ENCODE measurements at regions not wholly inside any gene's neighbourhood (a gene's known extent, or its start where the extent isn't known, plus 50 kb on each side); places are given as distances from the start of the nearest gene placed in this dataset.
"Not testable (repeated sequence)": the region's sequence is repeated elsewhere in the genome, so short reads cannot be mapped to it uniquely, and the experiment has no call there.

DNA sequence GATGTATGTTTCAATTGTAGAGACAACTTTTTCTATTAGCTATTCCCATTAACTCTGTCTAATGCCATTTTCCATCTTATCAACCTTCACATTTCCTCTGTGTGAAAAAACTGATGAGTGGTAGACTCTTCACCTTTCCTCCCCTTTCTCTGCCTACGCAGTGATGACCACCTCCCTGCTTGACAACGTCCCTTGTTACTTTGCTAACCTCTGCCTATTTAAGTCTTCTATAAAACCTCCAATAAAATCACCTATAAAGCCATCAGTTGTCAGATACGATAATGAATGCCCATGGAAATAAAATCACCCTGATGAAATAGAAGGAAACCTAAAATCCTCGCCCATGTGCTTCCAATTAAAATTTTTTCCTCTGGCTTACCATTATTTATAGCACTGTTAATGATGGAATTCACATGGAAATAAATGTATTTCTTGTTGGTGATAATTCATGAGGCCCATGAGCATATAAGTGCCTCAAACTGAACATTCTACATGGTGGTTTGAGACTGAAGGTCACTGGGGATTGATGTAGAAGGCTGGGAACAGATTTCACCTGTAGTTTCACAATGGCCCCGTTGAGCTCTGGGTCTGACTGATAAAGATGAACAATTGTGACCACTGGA, 1454.0 kb upstream of the SEL1L start:
- no peak for DNase-seq (ENCODE audit: low read depth)

DNA sequence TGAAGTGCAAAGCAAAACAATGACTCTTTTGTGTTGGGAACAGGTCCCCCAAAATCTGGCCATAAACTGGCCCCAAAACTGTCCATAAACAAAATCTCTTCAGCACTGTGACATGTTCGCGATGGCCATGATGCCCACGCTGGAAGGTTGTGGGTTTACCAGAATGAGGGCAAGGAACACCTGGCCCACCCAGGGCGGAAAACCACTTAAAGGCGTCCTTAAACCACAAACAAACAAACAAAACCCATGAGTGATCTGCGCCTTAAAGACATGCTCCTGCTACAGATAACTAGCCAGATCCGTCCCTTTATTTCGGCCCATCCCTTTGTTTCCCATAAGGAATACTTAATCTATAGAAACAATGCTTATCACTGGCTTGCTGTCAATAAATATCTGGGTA, 1460.9 kb upstream of the SEL1L start:
- DNase-seq (ENCODE audit: low read depth) = not testable (repeated sequence)

DNA sequence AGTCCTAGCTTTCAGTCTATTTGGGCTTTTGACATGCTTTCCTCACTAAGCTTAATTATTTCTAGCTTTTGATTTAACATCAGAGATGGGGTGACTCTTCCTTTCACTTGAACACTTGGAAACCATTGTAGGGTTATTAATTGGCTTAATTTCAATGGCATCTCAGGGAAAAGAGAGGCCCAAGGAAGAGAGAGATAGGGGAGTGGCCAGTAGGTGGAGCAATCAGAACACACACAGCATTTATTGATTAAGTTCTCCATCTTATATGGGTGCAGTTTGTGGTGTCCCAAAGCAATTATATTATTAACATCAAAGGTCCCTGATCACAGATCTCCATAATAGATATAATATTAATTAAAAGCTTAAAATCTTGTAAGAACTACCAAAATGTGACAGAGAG, 1466.1 kb upstream of the SEL1L start:
- DNase-seq (ENCODE audit: low read depth) = no peak

DNA sequence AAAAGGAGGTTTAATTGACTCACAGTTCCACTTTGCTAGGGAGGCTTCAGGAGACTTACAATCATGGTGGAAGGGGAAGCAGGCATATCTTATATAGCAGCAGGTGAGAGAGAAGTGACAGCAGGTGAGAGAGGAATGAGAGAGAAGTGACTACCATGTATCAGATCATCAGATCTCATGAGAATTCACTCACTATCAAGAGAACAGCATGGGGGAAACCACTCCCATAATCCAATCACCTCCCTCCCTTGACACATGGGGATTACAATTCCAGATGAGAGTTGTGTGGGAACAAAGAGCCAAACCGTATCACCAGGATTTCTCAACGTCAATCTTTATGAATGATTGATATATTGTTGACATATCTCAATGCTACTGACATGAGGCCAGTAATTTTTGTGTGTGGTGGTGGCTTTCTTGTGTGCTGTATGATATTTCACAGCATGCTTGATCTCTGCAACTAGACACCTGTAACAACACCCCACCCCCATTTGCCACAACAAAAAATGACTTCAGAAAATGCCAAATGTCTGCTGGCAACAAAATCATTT, 1470.9 kb upstream of the SEL1L start:
- DNase-seq (ENCODE audit: low read depth) = no peak

DNA sequence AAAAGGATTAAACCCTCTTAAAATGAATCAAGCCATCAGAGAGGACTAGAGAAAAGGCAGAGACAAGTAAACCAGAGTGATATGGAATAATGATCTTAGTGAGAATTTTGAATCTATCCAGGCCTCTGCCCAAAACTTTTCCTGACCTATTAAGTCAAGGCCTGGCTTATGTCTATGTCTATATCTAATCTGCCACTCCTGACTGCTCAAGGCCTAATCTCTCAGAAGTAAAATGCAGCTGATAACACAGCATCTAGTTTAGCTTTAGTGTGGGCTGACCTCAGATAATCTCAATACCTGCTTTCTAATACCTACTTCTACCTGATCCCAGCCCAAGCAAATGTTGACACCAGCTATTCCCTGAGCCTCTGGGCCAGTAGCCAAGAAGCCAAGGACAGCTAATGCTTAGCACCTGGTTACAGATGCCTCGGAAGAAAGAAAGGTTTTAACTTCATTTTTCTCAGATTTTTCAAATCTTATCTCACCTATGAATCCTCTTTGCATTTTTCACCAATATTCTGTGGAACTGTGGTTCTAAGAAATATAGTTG, 1472.5 kb upstream of the SEL1L start:
- no peak for DNase-seq (ENCODE audit: low read depth)

DNA sequence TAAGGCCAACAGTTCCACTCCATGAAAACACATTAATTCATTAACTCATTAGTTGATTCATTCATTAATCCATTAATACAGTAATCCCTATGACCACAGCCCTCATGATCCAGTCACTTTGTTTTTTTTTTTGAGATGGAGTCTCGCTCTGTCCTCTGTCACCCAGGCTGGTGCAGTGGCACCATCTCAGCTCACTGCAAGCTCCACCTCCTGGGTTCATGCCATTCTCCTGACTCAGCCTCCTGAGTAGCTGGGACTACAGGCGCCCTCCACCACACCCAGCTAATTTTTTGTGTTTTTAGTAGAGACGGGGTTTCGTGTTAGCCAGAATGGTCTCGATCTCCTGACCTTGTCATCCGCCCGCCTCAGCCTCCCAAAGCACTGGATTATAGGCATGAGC, 1473.4 kb upstream of the SEL1L start:
- not testable (repeated sequence) for DNase-seq (ENCODE audit: low read depth)

DNA sequence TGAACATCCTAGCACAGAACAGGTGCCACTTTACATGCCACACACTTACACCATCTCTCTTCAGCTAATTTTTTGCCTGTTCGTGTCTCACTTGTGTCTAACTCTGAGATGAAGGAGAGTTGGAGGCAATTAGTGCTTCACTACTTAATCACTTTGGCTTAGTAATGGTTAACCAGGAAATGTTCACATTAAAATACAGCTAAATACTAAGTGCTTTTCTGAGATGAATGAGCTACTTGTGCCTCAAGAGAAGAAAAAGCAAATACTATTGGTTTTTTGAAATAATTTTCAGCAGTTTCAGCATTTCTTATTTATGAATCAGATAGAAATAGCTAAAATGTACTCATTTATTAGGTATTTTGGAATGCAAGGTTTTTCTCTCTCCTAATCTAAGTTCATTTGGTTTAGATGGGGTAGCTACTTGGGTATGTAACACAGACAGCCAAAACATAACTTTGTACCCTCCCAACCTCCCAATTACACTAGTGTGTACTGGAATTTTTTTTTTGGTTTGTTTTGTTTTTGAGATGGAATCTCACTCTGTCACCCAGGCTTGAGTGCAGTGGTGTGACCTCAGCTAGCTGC, 1474.1 kb upstream of the SEL1L start:
- DNase-seq (ENCODE audit: low read depth) = no peak

DNA sequence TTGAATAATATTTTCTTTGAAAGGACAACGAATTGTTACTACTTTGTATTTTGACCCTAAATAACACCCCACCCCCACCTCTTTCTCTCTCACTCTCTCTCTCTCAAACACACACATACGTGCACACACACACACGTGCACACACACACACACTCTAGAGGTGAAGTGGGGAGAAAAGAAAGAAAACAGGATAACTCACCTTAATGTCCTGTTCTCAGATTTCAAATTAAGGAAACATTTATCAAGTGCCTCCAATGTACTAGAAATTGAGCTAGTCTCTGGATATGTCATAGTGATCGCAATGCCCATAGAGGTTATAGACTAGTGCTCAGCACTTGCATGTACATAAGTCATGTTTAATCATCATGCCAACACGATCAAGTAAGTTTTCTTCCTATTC, 1483.6 kb upstream of the SEL1L start:
- no peak for DNase-seq (ENCODE audit: low read depth)

DNA sequence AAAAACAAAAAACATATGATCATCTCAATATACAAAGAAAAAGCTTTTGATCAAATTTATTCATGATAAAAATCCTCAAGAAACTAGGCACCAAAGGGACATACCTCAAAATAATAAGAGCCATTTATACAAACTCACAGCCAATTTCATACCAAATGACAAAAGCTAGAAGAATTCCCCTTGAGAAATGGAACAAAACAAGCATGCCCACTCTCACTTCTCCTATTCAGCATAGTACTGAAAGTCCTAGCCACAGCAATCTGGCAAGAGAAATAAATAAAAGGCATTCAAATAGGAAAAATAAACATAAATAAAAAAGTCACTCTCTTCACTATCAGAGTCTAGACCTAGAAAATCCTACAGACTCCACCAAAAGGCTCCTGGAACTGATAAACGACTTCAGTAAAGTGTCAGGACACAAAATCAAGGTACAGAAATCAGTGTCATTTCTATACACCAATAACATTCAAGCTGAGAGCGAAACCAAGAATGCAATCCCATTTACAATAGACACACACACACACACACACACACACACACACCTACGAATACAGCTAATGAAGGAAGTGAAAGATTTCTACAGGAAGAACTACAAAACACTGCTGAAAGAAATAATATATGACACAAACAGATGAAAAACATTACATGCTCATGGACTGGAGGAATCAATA, 1486.2 kb upstream of the SEL1L start:
- DNase-seq (ENCODE audit: low read depth) = no peak

DNA sequence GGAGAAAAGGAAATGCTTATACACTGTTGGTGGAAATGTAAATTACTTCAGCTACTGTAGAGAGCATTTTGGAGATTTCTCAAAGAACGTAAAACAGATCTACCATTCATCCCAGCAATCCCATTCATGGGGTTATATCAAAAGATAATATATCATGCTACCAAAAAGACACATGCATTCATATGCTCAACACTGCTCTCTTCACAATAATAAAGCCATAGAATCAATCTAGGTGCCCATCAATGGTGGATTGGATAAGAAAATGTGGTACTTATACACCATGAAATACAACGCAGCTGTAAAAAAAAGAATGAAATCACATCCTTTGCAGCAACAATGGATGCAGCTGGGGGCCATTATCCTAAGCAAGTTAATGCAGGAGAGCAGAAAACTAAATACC, 1487.7 kb upstream of the SEL1L start:
- DNase-seq (ENCODE audit: low read depth) = no peak

DNA sequence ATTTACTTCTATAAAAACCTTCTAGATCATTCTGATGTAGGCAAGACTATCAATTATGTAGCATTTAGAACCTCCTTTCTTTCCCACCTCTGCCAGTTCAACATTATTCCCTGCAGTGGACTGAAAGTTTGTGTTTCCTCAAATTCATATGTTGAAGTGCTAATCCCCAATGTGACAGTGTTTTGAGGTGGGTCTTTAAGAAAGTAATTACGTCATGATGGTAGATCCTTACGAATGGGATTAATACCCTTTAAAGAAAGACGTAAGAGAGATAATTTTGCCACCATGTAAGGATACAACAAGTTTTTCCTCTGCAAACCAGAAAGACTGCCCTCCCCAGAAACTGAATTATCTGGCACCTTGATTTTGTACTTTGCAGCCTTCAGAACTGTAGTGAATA, 1489.7 kb upstream of the SEL1L start:
- no peak for DNase-seq (ENCODE audit: low read depth)

DNA sequence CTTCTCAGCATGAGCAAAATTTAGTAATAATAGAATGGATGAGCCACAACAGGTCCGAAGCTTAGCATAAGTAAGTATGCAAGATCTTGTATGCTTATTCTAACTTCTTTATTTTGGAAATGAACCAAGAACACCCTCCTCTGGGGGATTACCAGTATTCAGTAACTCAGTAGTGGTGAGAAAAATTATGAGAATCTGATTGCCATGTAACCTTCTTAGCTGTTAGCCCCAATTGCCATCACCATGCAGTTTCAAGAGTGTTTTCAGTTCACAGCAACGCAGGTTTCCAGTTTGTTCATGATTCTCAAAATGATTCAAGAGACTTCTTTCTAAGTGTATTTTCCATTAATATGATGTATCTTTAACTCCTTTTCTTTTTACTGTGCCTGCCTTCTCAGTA, 1507.6 kb upstream of the SEL1L start:
- no peak for DNase-seq (ENCODE audit: low read depth)

DNA sequence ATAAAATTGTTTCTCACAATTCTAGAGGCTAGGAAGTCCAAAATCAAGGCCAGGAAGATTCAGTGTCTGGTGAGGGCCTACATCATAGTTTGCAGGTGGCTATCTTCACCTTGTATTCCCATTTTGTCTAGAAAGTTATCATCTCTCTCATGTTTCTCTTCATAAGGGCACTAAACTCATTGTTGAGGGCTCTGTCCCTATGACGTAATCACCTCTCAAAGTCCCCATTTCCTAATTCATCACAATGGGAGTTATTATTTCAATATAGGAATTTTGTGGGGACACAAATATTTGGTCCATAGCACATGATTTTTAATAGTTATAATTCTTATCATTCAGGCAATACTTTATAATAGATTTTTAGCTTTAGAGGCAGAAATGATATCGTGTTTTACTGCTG, 1509.2 kb upstream of the SEL1L start:
- no peak for DNase-seq (ENCODE audit: low read depth)

DNA sequence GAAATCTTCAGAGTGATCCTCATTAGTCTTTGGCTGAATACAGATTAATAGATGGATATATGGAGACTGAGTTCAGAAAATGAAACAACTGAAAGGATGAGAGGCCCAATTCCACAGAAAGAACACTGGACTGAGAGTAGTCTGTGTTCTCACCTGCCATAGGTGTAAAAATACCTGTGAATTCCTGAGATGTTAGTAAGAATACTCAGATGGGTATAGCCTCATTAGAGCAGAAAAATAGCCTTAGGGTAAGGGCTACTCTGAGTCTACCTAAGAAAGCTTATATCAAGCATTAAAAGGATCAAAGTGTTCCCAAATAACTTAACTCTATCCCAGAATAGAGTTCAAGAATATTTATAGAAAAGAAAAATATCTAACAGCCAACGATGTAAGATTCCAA, 1510.3 kb upstream of the SEL1L start:
- DNase-seq (ENCODE audit: low read depth) = no peak

DNA sequence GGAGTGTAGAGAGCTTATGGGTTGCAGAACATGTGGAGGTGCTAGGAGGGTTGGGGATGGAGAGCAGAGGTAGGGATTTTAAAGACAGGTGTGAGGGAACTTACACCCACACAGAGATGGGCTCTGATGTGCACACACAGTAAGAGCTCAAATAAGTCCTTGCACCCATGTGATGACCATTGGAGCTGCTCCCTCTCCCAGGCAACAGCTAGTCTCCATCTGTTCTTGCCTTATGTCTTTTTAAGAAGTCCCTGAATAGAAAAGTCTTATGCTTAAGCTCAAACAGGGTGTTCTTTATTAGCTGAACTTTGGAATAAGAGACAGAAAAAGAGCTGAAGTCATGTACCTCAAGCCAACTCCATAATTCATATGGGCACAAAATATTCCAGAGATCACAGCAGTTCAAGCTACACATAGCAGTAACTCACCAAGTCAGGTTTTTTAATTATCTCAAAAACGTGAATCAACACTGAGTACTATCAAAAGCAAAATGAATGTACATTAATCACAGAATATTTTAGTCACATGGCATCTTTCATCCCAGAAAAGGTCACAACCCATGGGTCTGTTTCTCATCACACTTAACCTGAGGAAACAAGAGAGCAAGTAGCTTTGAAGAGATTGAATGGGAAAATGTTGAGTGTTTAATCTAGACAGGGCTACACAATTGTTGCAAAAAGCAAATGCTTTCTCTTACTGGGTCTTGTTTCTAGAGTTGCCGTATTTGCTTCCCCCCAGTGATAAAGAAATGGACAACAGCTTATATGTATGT, 1513.6 kb upstream of the SEL1L start:
- DNase-seq (ENCODE audit: low read depth) = no peak

DNA sequence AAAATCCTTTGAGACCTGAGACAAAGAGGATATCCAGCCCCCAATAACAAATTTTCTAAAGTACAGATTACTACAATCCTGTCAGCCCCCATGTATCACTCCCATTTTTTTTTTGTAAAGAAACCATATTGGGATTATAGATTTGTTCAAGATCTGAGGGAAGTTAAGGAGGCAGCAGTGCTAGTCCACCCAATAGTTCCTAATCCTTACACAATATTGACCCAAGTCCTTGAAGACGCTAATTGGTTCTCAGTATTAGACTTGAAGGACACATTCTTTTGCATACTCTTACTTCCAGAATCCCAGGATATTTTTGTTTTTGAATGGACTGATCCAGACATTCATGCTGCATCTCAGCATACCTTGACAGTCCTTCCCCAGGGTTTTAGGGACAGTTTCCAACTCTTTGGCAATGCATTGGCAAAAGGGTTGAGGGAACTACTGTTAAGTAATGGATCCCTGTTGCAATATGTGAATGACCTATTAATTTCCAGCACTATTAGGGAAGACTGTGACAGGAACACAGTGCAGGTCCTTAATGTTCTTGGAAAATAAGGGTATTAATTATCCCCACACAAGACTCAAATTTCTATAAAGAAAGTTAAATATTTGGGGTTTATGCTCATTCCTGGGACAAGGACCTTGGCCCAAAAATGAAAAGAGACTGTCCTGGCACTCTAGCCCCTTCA, 1519.5 kb upstream of the SEL1L start:
- DNase-seq (ENCODE audit: low read depth) = no peak

DNA sequence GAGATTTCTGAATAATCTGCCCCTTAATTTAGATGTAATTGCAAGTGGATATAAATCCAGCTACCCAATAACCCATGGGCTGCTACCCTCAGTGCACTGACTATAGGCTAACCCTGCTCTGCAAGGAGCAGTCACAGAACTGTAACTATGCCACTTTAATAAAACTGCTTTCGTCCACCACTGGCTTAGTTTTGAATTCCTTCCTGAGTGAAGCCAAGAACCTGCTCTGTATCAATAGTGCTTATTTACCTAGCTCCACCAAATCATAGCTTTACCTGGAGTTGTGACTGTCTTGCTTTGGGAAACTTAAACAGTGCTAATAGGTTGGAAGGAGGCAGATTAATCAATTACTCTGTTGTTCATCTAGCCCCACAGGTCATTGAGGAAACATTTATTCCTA, 1524.4 kb upstream of the SEL1L start:
- no peak for DNase-seq (ENCODE audit: low read depth)

DNA sequence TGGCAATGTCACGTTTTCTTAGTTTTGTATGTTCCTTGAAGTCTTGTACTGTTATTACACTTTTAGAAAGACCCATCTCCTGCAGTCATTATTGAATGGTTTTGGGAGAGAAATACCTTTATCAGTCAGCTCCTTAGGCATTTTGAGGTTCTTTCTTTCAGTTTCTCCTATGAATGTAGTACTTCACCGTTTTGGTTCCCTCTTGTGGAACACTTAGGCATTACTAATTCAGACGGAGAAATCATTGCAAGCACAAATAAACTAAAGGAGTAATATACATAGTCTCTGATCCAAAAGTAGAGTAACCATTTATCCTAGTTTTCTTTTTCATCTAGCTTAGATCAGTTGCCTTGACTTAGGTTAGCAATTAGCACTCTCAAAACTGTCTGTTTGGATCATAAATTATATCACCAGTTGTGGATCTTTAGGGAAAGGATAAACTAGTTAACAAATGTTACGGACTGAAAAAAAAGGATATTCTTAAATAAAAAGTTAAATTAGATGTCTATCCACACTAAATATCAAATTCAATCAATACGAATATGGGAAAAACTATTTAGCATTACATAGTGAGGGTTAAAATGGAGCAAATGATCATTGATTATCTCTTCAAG, 1538.3 kb upstream of the SEL1L start:
- DNase-seq (ENCODE audit: low read depth) = no peak

DNA sequence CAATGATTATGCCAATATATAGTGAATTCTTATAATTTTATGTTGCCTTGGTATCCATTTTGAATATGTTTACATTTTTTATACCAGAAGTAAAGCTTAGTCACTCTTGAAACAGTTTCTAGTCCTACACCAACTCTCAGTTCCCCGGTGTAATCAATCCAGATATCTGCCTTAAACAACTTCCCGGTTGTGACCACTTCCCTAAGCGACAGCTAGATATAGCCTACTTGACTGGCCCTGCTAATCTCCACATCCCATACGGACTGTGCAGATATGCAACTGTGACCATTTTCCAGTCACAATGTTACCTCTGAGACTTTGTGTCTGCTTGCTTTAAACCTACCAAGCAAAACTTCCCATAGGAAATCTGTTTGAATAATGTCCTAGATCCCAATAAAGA, 1551.5 kb upstream of the SEL1L start:
- no peak for DNase-seq (ENCODE audit: low read depth)

DNA sequence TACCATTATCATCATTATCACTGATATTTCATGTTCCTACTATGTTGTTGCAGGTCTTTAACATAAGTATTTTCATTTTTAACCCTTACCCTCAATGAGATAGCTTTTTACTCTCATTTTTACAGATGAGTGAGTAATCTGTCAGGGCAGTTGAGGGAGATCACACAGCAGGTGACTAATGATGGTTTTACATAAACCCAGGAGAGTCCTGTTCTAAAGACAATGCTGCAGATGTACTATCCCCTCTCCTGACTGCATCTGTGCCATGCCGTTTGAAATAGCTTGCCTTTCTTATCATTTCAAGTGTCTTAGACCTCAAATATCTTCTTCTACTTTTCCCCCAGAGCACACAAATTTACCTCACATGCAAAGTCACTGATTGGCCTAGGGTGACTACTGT, 1552.1 kb upstream of the SEL1L start:
- DNase-seq (ENCODE audit: low read depth) = no peak
